ENCODE measurements at regions not wholly inside any gene's neighbourhood (a gene's known extent, or its start where the extent isn't known, plus 50 kb on each side); places are given as distances from the start of the nearest gene placed in this dataset.

DNA sequence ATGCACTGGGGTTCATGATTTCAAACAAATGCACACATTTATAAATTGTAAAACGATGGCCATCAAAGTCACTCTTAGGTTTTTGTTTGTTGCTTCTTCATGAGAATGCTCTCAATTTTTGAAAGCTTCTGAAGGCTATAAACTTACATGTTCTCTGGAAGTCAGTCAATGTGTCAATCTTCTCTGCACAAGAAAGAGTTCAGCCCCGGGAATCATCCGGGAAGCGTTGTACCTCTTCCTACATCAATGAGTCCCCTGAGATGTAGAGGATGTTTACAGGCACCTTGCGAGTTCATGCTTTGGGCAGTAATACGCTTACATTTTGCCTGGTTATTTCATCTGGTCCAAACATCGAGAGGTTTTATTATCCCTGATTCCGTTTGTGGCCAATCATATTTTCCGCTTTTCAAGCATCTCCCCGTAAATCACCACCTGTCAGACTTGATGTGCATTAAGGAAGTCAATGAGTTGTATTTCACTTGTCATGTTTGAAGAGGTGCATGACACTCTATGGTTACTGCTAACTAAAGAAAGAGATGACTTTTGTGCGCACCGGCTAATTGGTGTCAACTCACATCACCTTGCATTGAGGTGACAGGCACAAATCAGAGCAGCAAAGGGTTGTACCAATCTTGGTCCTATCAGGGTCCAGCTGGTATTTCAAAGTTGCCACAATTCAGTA, 750.7 kb downstream of the SORCS3 start:
- ChIA-PET CTCF (interaction anchor here (0.7 kb wide), 1 partner anchor 90 kb away, joined by 4 read pairs; no protein-coding TSS in a partner anchor), POLR2A (no interaction called here)
- Mint-ChIP-seq H3K27me3 (no peaks in the 10 kb centered on the region), H3K27ac (no peak overlapping the region), H3K9me3 (ENCODE audit: low read depth) (no peaks in the 10 kb centered on the region), H3K36me3 (ENCODE audit: low read depth) (no peaks in the 10 kb centered on the region), H3K4me3 (no peak overlapping the region), H3K4me1 (no peaks in the 10 kb centered on the region)
- ATAC-seq (no peak), DNase-seq (no peak)
- intact Hi-C loops (cut with DNase I, micrococcal nuclease) = no loop called here

- no peak overlapping the region for H3K27ac Mint-ChIP-seq
- DNase-seq (no peak), ATAC-seq (no peak)
- H3K4me3 Mint-ChIP-seq = no peak overlapping the region
- peaks cover 2% of the 10 kb centered on the region for H3K9me3 Mint-ChIP-seq (ENCODE audit: low read depth)
- no peaks in the 10 kb centered on the region for H3K4me1 Mint-ChIP-seq
- CTCF ChIA-PET = no interaction called here
- no peaks in the 10 kb centered on the region for H3K27me3 Mint-ChIP-seq
- H3K36me3 Mint-ChIP-seq (ENCODE audit: low read depth) = no peaks in the 10 kb centered on the region
- intact Hi-C loops (cut with DNase I, micrococcal nuclease) = no loop called here
- POLR2A ChIA-PET = no interaction called here
Observed at GRCh38 chr10:105387971-105388370, 746.9 kb downstream of the SORCS3 start.

DNA sequence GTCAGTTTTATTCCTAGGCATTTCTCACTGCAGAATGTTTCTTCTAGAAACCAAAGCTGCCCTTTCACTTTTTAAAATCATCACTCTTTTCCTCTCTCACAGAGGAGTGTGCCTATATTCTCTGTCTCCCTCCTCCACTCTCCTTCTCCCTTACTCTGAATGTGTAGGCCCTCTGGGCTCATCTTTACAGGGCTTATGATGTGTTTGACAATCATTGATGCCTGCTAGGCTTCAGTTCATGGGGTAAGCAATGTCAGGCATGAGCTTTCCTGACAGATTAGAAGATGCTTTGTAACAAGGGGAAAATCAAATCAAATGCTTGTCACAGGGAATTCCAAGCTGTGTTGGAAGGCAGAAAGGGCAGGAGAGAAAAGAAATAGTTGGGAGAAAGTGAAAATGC, 742.9 kb downstream of the SORCS3 start:
- Mint-ChIP-seq H3K27me3 (no peaks in the 10 kb centered on the region), H3K9me3 (ENCODE audit: low read depth) (peaks cover 2% of the 10 kb centered on the region), H3K36me3 (ENCODE audit: low read depth) (no peaks in the 10 kb centered on the region), H3K4me1 (no peaks in the 10 kb centered on the region), H3K27ac (no peak overlapping the region), H3K4me3 (no peak overlapping the region)
- DNase-seq (no peak), ATAC-seq (no peak)
- intact Hi-C loops (cut with DNase I, micrococcal nuclease) = no loop called here
- ChIA-PET POLR2A (no interaction called here), CTCF (no interaction called here)

DNA sequence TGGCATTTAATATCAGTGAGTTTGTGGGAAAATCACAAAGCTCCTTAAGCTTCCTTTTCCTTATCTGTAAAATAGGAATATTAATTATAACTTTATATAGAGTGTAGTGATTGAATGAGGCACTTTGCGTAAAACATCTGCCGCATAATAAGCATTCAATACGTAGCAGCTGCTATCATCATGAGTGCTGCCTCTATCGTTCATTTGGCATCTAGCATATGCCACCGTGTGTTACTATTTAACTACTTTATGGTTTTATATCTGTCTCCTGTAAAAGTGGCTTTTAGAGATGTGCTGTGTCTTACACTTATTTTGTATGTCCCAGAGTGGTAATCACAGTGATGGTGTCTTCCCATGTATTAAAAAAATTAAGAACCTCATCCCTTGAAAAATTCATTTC, 729.6 kb downstream of the SORCS3 start:
- ATAC-seq (no peak), DNase-seq (no peak)
- Mint-ChIP-seq H3K9me3 (ENCODE audit: low read depth) (peaks cover 2% of the 10 kb centered on the region), H3K4me1 (no peaks in the 10 kb centered on the region), H3K4me3 (no peak overlapping the region), H3K27me3 (no peaks in the 10 kb centered on the region), H3K36me3 (ENCODE audit: low read depth) (no peaks in the 10 kb centered on the region), H3K27ac (no peak overlapping the region)
- ChIA-PET CTCF (no interaction called here), POLR2A (no interaction called here)
- intact Hi-C loops (cut with DNase I, micrococcal nuclease) = no loop called here

DNA sequence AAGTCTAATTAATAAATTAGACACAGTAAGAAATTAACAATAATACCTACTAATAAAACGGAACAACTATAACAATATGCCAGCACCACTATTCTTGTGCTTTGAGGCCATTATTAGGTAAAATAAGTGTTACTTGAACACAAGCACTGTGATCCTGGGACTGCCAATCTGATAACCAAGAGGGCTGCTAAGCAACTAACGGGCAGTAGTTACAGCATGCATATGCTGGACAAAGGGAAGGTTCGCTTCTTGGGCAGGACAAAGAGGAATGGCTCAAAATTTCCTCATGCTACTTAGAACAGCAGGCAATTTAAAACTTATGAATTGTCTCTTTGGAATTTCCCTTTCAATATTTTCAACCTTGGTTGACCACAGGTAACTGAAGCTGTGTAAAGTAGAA, 718.6 kb downstream of the SORCS3 start:
- intact Hi-C loops (cut with DNase I, micrococcal nuclease) = no loop called here
- POLR2A ChIA-PET = no interaction called here
- CTCF ChIA-PET = no interaction called here
- DNase-seq (no peak), ATAC-seq (no peak)
- Mint-ChIP-seq H3K9me3 (ENCODE audit: low read depth) (peaks cover 4% of the 10 kb centered on the region), H3K27me3 (no peaks in the 10 kb centered on the region), H3K4me1 (no peaks in the 10 kb centered on the region), H3K4me3 (no peak overlapping the region), H3K27ac (no peak overlapping the region), H3K36me3 (ENCODE audit: low read depth) (no peaks in the 10 kb centered on the region)

GRCh38 chr10:105358911-105359310, 717.8 kb downstream of the SORCS3 start:
- ChIA-PET CTCF (no interaction called here), POLR2A (no interaction called here)
- Mint-ChIP-seq H3K27ac (no peak overlapping the region), H3K36me3 (ENCODE audit: low read depth) (no peaks in the 10 kb centered on the region), H3K4me1 (no peaks in the 10 kb centered on the region), H3K27me3 (no peaks in the 10 kb centered on the region), H3K9me3 (ENCODE audit: low read depth) (peaks cover 4% of the 10 kb centered on the region), H3K4me3 (no peak overlapping the region)
- DNase-seq = no peak
- ATAC-seq = no peak
- intact Hi-C loops (cut with DNase I, micrococcal nuclease) = no loop called here

DNA sequence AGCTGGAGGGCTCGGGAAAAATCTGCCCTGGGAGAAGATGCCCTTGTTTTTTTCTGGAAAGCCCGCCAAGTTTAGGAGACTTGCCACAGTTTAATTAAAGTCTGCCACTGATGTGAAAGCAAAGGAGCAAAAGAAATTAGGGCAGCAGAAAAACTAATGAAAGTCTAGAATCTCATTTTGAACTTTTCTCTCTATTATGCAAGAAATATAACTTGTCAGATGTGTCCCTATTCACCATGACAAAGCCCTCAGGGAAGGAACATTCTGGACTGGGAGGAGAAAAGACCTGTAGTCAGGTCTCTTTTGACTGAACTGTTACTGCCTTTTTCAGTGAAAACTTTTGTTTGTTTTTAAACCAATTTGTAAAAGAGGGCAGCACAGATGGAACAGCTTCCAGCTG, 715.5 kb downstream of the SORCS3 start:
- Mint-ChIP-seq H3K36me3 (ENCODE audit: low read depth) (no peaks in the 10 kb centered on the region), H3K9me3 (ENCODE audit: low read depth) (peaks cover 2% of the 10 kb centered on the region), H3K27me3 (no peaks in the 10 kb centered on the region), H3K4me3 (no peak overlapping the region), H3K4me1 (no peaks in the 10 kb centered on the region), H3K27ac (no peak overlapping the region)
- CTCF ChIA-PET = no interaction called here
- ATAC-seq (no peak), DNase-seq (no peak)
- intact Hi-C loops (cut with DNase I, micrococcal nuclease) = no loop called here
- POLR2A ChIA-PET = no interaction called here

GRCh38 chr10:105354010-105354409, 712.9 kb downstream of the SORCS3 start:
- H3K4me1 Mint-ChIP-seq = no peaks in the 10 kb centered on the region
- H3K4me3 Mint-ChIP-seq = no peak overlapping the region
- CTCF ChIA-PET = no interaction called here
- H3K27me3 Mint-ChIP-seq = no peaks in the 10 kb centered on the region
- intact Hi-C loops (cut with DNase I, micrococcal nuclease) = no loop called here
- POLR2A ChIA-PET = no interaction called here
- H3K27ac Mint-ChIP-seq = no peak overlapping the region
- H3K9me3 Mint-ChIP-seq (ENCODE audit: low read depth) = no peaks in the 10 kb centered on the region
- no peaks in the 10 kb centered on the region for H3K36me3 Mint-ChIP-seq (ENCODE audit: low read depth)
- no peak for DNase-seq
- no peak for ATAC-seq

GRCh38 chr10:105352827-105353226, 711.7 kb downstream of the SORCS3 start:
- Mint-ChIP-seq H3K27me3 (no peaks in the 10 kb centered on the region), H3K4me1 (no peaks in the 10 kb centered on the region), H3K9me3 (ENCODE audit: low read depth) (no peaks in the 10 kb centered on the region), H3K27ac (no peak overlapping the region), H3K36me3 (ENCODE audit: low read depth) (no peaks in the 10 kb centered on the region), H3K4me3 (no peak overlapping the region)
- ATAC-seq (no peak), DNase-seq (no peak)
- ChIA-PET POLR2A (no interaction called here), CTCF (no interaction called here)
- intact Hi-C loops (cut with DNase I, micrococcal nuclease) = no loop called here

- DNase-seq (no peak), ATAC-seq (no peak)
- Mint-ChIP-seq H3K9me3 (ENCODE audit: low read depth) (no peaks in the 10 kb centered on the region), H3K36me3 (ENCODE audit: low read depth) (no peaks in the 10 kb centered on the region), H3K27me3 (no peaks in the 10 kb centered on the region), H3K4me1 (no peaks in the 10 kb centered on the region), H3K4me3 (no peak overlapping the region), H3K27ac (no peak overlapping the region)
- CTCF ChIA-PET = no interaction called here
- intact Hi-C loops (cut with DNase I, micrococcal nuclease) = no loop called here
- POLR2A ChIA-PET = no interaction called here
Observed at GRCh38 chr10:105352281-105352680, 711.2 kb downstream of the SORCS3 start.

- no peaks in the 10 kb centered on the region for H3K36me3 Mint-ChIP-seq (ENCODE audit: low read depth)
- H3K4me1 Mint-ChIP-seq = no peaks in the 10 kb centered on the region
- DNase-seq (no peak), ATAC-seq (no peak)
- H3K4me3 Mint-ChIP-seq = no peak overlapping the region
- intact Hi-C loops (cut with DNase I, micrococcal nuclease) = no loop called here
- no peak overlapping the region for H3K27ac Mint-ChIP-seq
- H3K27me3 Mint-ChIP-seq = no peaks in the 10 kb centered on the region
- H3K9me3 Mint-ChIP-seq (ENCODE audit: low read depth) = no peaks in the 10 kb centered on the region
- ChIA-PET POLR2A (no interaction called here), CTCF (no interaction called here)
Observed at GRCh38 chr10:105351187-105351586, 710.1 kb downstream of the SORCS3 start.

DNA sequence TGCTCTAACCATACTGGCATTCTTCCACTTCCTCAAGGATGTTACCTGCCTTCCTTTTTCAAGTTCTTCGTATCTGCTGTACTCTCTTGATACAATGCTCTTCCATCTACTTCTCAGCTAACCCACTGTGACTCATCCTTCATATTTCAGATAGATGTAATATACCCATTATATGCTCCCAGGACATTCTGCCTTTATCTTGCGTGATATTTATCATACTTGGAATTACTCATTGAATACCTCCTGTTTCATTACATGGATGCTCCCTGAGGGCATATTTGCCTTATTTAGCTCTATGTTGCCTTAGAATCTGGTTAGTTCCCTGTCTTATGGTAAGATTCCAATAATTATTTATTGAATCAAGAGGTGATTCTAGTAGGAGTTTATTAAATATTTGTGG, 706.4 kb downstream of the SORCS3 start:
- Mint-ChIP-seq H3K4me3 (no peak overlapping the region), H3K9me3 (ENCODE audit: low read depth) (no peaks in the 10 kb centered on the region), H3K36me3 (ENCODE audit: low read depth) (no peaks in the 10 kb centered on the region), H3K27me3 (no peaks in the 10 kb centered on the region), H3K4me1 (no peaks in the 10 kb centered on the region), H3K27ac (no peak overlapping the region)
- intact Hi-C loops (cut with DNase I, micrococcal nuclease) = no loop called here
- ATAC-seq = no peak
- CTCF ChIA-PET = no interaction called here
- no peak for DNase-seq
- POLR2A ChIA-PET = no interaction called here

DNA sequence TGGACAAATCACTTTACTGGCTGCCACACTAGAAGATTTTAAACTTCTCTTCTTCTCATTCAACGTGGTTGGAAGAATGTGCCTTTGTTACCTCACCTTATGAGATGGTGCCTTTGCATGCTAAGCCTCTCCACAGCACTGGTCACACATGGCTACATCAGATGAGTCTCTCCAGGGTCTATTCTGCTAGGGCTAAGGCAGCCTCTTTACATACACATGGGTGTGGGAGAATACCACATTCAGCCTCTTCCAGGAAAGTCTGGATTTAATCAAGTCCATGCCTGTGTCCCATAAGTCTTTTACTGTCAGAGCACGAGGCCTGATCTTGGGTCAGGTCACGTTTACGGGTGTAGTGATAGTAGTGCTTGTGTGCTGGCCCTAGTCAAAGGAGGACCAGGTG, 701.5 kb downstream of the SORCS3 start:
- Mint-ChIP-seq H3K9me3 (ENCODE audit: low read depth) (no peaks in the 10 kb centered on the region), H3K4me1 (no peaks in the 10 kb centered on the region), H3K27me3 (no peaks in the 10 kb centered on the region), H3K36me3 (ENCODE audit: low read depth) (no peaks in the 10 kb centered on the region), H3K27ac (no peak overlapping the region), H3K4me3 (no peak overlapping the region)
- CTCF ChIA-PET = no interaction called here
- DNase-seq (no peak), ATAC-seq (no peak)
- intact Hi-C loops (cut with DNase I, micrococcal nuclease) = no loop called here
- POLR2A ChIA-PET = no interaction called here

All from activated CD4-positive, alpha-beta T cell treated with anti-CD3 and anti-CD28 coated beads for 36 hours (primary cell).